ENCODE measurements at regions not wholly inside any gene's neighbourhood (a gene's known extent, or its start where the extent isn't known, plus 50 kb on each side); places are given as distances from the start of the nearest gene placed in this dataset.

GRCh38 chr1:239861985-239862384 lies 229.7 kb upstream of the FMN2 start:
- Histone ChIP-seq H3K27ac (no peak overlapping the region), H3K4me3 (no peak overlapping the region)
- DNase-seq (ENCODE audit: low spot score): no peak
- no peak for TF ChIP-seq CTCF (IDR thresholded peaks at IDR 0.05)

GRCh38 chr1:239868058-239868832 lies 223.4 kb upstream of the FMN2 start:
- no peak overlapping the region for H3K4me3 ChIP-seq
- no peak for TF ChIP-seq CTCF (IDR thresholded peaks at IDR 0.05)
- DNase-seq (ENCODE audit: low spot score): no peak
- no peak overlapping the region for H3K27ac ChIP-seq

GRCh38 chr1:239870194-239870593 lies 221.5 kb upstream of the FMN2 start:
- no peak for TF ChIP-seq CTCF (IDR thresholded peaks at IDR 0.05)
- Histone ChIP-seq H3K27ac (no peak overlapping the region), H3K4me3 (no peak overlapping the region)
- no peak for DNase-seq (ENCODE audit: low spot score)

GRCh38 chr1:239872626-239873025 lies 219.1 kb upstream of the FMN2 start:
- no peak for TF ChIP-seq CTCF (IDR thresholded peaks at IDR 0.05)
- no peak overlapping the region for H3K4me3 ChIP-seq
- H3K27ac ChIP-seq: no peak overlapping the region
- no peak for DNase-seq (ENCODE audit: low spot score)

- TF ChIP-seq CTCF (IDR thresholded peaks at IDR 0.05): no peak
- DNase-seq (ENCODE audit: low spot score): no peak
- Histone ChIP-seq H3K27ac (no peak overlapping the region), H3K4me3 (no peak overlapping the region)
Measured at GRCh38 chr1:239874831-239875230, 216.9 kb upstream of the FMN2 start.

- DNase-seq (ENCODE audit: low spot score): no peak
- no peak overlapping the region for H3K4me3 ChIP-seq
- no peak overlapping the region for H3K27ac ChIP-seq
- TF ChIP-seq CTCF (IDR thresholded peaks at IDR 0.05): no peak
Measured at GRCh38 chr1:239879321-239880170, 212.1 kb upstream of the FMN2 start.
